PC-9 (cell line): ENCODE measurements at regions not wholly inside any gene's neighbourhood (a gene's known extent, or its start where the extent isn't known, plus 50 kb on each side); places are given as distances from the start of the nearest gene placed in this dataset.

Experiments
- EZH2 ChIP-seq: fragments of 200-600 bp; sonication (generic); IDR thresholded peaks from 2 replicates; pipeline ENCODE4 v1.8.0; 2017; ENCODE audit warnings: antibody characterized with exemption, low read depth
- TF ChIP-seq, protein P1 (sequence below): fragments of 200-600 bp; sonication (generic); conservative IDR thresholded peaks from 2 replicates; pipeline ENCODE4 v1.6.1; 2017; ENCODE audit warnings: mixed run types, antibody characterized with exemption, mild to moderate bottlenecking, moderate library complexity

DNA sequence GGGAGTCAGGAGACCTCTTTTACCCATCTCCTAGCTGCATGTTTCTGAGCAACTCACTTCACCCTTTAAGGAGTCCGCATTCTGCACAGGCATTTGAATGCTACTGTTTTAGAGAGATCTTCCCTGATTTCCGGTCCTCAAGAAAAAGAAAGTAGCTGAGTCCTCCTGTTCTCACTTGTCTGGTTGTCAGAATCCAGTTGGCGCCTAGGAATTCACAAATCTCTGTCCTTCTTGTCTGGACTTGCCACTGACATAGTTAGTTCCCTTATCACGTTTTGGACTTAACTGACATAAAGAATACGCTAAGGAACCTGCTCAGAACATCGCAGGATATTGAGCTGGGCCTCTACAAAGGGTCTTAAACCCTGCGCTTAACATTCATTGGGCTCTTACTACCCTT is 61.3 kb upstream of the OR5P2 start:
- TF ChIP-seq EZH2 = no peak
- TF ChIP-seq, protein P1, sequence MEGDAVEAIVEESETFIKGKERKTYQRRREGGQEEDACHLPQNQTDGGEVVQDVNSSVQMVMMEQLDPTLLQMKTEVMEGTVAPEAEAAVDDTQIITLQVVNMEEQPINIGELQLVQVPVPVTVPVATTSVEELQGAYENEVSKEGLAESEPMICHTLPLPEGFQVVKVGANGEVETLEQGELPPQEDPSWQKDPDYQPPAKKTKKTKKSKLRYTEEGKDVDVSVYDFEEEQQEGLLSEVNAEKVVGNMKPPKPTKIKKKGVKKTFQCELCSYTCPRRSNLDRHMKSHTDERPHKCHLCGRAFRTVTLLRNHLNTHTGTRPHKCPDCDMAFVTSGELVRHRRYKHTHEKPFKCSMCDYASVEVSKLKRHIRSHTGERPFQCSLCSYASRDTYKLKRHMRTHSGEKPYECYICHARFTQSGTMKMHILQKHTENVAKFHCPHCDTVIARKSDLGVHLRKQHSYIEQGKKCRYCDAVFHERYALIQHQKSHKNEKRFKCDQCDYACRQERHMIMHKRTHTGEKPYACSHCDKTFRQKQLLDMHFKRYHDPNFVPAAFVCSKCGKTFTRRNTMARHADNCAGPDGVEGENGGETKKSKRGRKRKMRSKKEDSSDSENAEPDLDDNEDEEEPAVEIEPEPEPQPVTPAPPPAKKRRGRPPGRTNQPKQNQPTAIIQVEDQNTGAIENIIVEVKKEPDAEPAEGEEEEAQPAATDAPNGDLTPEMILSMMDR = no peak
